OCI-LY3 (cell line): ENCODE measurements at regions not wholly inside any gene's neighbourhood (a gene's known extent, or its start where the extent isn't known, plus 50 kb on each side); places are given as distances from the start of the nearest gene placed in this dataset.

ENCODE experiments used
- H2AFZ ChIP-seq: fragments of 200-600, 300-600 bp; shearing (Covaris generic); 2 replicates; pipeline ENCODE4 v1.6.0; 2014; ENCODE audit warnings: antibody characterized with exemption, low read depth, low read length
- H3K27ac ChIP-seq: fragments of 200-600, 300-600 bp; sonication (generic); 2 replicates; pipeline ENCODE4 v1.5.1; 2014; ENCODE audit warnings: mild to moderate bottlenecking, low read length, moderate library complexity, mixed read lengths
- H3K27me3 ChIP-seq: fragments of 200-600, 300-600 bp; sonication (generic); 2 replicates; pipeline ENCODE4 v1.6.1; 2014; ENCODE audit warnings: low read depth, low read length, mixed read lengths
- H3K36me3 ChIP-seq: fragments of 200-600, 300-600 bp; sonication (generic); replicated peaks from 2 replicates; pipeline ENCODE3; 2014; ENCODE audit warnings: low read depth, low read length, mixed read lengths
- H3K4me1 ChIP-seq: fragments of 300-600, 200-600 bp; sonication (generic); 2 replicates; pipeline ENCODE4 v1.6.1; 2014; ENCODE audit warnings: low read length, mixed read lengths
- H3K4me2 ChIP-seq: fragments of 200-600, 300-600 bp; sonication (generic); 2 replicates; pipeline ENCODE4 v1.6.1; 2014; ENCODE audit warnings: low read length, mixed read lengths
- H3K4me3 ChIP-seq: fragments of 300-600, 200-600 bp; sonication (generic); 2 replicates; pipeline ENCODE4 v1.5.1; 2014; ENCODE audit warnings: antibody characterized with exemption, mild to moderate bottlenecking, low read length, moderate library complexity
- H3K79me2 ChIP-seq: fragments of 300-600, 200-600 bp; shearing (Covaris generic); 2 replicates; pipeline ENCODE4 v1.6.1; 2014; ENCODE audit warnings: mild to moderate bottlenecking, low read length, mixed read lengths
- H3K9ac ChIP-seq: fragments of 300-600, 200-600 bp; shearing (Covaris generic); 2 replicates; pipeline ENCODE4 v1.6.0; 2014; ENCODE audit warnings: mild to moderate bottlenecking, low read length, moderate library complexity
- H3K9me3 ChIP-seq: fragments of 200-600, 300-600 bp; shearing (Covaris generic); 2 replicates; pipeline ENCODE4 v1.6.1; 2014; ENCODE audit warnings: low read length, mixed read lengths; ENCODE audit not compliant: insufficient read depth
- H4K20me1 ChIP-seq: fragments of 200-600, 300-600 bp; sonication (generic); 2 replicates; pipeline ENCODE4 v1.6.1; 2016; ENCODE audit warnings: low read length, mixed read lengths; ENCODE audit not compliant: insufficient read depth
- EZH2phosphoT487 ChIP-seq: fragments of 200-600 bp; shearing (Covaris generic); IDR thresholded peaks from 2 replicates; pipeline ENCODE4 v1.6.1; 2018; ENCODE audit warnings: antibody characterized with exemption, mixed run types, low read depth
- TF ChIP-seq, protein P1 (sequence below): fragments of 200-600, 300-600 bp; sonication (generic); IDR thresholded peaks from 2 replicates; pipeline ENCODE4 v1.5.1; 2014; ENCODE audit warnings: antibody characterized with exemption, low read length, low read depth

DNA sequence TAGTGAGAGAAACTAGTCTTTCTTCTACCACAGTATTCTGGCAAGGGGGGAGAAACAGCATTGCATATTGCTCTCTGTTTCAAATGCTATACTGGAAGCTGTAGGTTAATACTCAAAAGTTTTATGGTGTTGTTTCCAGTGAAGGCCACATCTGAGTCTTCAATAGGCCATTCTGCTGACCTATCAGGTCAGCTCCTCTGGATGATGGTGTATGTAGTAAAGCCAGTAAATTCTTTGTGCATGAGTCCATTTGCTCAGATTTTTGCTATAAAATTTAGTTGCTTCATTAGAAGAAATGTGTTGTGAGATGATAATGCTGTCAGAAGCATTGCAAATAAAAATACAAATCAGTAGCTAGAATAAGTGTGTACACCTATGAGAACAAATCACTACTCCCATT is 64.9 kb upstream of the RBMS3 start:
- no peaks in the 10 kb centered on the region for H3K79me2 ChIP-seq
- no peak overlapping the region for H3K27ac ChIP-seq
- H3K4me2 ChIP-seq: no peak overlapping the region
- no peaks in the 10 kb centered on the region for H3K9me3 ChIP-seq
- H3K27me3 ChIP-seq: no peaks in the 10 kb centered on the region
- H4K20me1 ChIP-seq: no peaks in the 10 kb centered on the region
- no peaks in the 10 kb centered on the region for H3K36me3 ChIP-seq
- H3K9ac ChIP-seq: no peak overlapping the region
- H3K4me1 ChIP-seq: no peaks in the 10 kb centered on the region
- TF ChIP-seq, protein P1, sequence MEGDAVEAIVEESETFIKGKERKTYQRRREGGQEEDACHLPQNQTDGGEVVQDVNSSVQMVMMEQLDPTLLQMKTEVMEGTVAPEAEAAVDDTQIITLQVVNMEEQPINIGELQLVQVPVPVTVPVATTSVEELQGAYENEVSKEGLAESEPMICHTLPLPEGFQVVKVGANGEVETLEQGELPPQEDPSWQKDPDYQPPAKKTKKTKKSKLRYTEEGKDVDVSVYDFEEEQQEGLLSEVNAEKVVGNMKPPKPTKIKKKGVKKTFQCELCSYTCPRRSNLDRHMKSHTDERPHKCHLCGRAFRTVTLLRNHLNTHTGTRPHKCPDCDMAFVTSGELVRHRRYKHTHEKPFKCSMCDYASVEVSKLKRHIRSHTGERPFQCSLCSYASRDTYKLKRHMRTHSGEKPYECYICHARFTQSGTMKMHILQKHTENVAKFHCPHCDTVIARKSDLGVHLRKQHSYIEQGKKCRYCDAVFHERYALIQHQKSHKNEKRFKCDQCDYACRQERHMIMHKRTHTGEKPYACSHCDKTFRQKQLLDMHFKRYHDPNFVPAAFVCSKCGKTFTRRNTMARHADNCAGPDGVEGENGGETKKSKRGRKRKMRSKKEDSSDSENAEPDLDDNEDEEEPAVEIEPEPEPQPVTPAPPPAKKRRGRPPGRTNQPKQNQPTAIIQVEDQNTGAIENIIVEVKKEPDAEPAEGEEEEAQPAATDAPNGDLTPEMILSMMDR: no peak
- no peak for TF ChIP-seq EZH2phosphoT487
- H3K4me3 ChIP-seq: no peak overlapping the region
- no peak overlapping the region for H2AFZ ChIP-seq

DNA sequence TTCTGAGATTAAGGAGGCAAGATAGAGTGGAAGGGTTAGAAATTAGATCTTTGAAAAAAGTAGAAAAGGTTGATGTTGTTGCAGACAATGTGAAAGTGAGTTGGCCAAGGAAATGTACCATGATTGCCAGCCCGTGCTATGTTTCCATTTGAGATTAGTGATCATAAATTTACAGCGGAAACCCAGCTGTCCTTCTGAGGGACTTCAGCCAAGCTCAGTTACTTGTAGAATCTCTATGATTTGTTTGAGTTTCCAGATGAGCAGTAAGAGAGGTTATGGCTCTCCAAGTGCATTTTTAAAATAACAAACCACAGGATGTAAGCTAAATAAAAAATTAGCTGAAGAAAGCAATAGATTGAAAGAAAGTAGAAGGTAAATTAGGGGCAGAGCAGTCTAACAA is 54.2 kb upstream of the RBMS3 start:
- no peak overlapping the region for H2AFZ ChIP-seq
- no peaks in the 10 kb centered on the region for H4K20me1 ChIP-seq
- no peak overlapping the region for H3K27ac ChIP-seq
- H3K9me3 ChIP-seq: 0 out of 2 replicates have a peak, but pooled peaks cover 3% of the 10 kb centered on the region
- H3K9ac ChIP-seq: no peak overlapping the region
- H3K4me1 ChIP-seq: no peaks in the 10 kb centered on the region
- no peak overlapping the region for H3K4me3 ChIP-seq
- no peak for TF ChIP-seq EZH2phosphoT487
- TF ChIP-seq, protein P1: no peak
- no peaks in the 10 kb centered on the region for H3K79me2 ChIP-seq
- no peaks in the 10 kb centered on the region for H3K36me3 ChIP-seq
- no peak overlapping the region for H3K4me2 ChIP-seq
- no peaks in the 10 kb centered on the region for H3K27me3 ChIP-seq

DNA sequence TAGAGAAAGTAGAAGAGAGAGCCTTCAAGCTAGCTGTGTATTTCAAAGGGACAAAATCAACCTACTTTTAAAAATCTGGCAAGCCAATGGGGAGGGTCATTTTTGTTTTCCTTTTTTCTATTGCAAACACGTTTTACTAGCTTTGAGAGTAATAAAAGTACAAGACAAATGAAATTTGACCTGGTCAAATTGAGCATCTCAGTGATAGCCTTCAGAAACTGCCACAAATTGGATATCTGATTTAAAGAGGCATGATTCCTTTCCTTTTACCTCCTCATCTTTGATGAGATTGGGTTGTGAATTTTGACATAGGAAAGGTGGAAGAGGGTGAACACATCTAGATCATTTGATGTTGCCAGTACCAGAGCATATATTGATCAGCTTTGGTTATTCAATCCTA is 53.6 kb upstream of the RBMS3 start:
- Histone ChIP-seq H3K4me2 (no peak overlapping the region), H3K27ac (no peak overlapping the region), H3K9ac (no peak overlapping the region), H3K9me3 (0 out of 2 replicates have a peak, but pooled peaks cover 3% of the 10 kb centered on the region), H2AFZ (no peak overlapping the region), H3K36me3 (no peaks in the 10 kb centered on the region), H4K20me1 (no peaks in the 10 kb centered on the region), H3K79me2 (no peaks in the 10 kb centered on the region), H3K4me3 (no peak overlapping the region), H3K27me3 (no peaks in the 10 kb centered on the region), H3K4me1 (no peaks in the 10 kb centered on the region)
- TF ChIP-seq, protein P1: no peak
- TF ChIP-seq EZH2phosphoT487: no peak
